ENCODE measurements at regions not wholly inside any gene's neighbourhood (a gene's known extent, or its start where the extent isn't known, plus 50 kb on each side); places are given as distances from the start of the nearest gene placed in this dataset.

GRCh38 chr11:79918846-79919245 is 478.0 kb upstream of the TENM4 start:
- no peak overlapping the region for H4K5ac ChIP-seq (ENCODE audit: insufficient read length, low read depth, low read length)
- no peak overlapping the region for H3K18ac ChIP-seq (ENCODE audit: extremely low read depth, low read length)
- H3K27ac ChIP-seq (ENCODE audit: low read depth, low read length): no peak overlapping the region
- ChIA-PET CTCF (ENCODE audit: partially characterized antibody) (interaction anchor here (1.5 kb wide), 1 partner anchor 33 kb away, joined by 3 read pairs; no protein-coding TSS in a partner anchor), POLR2A (ENCODE audit: partially characterized antibody) (no interaction called here)
- no peak overlapping the region for H4K8ac ChIP-seq (ENCODE audit: extremely low read depth, insufficient read depth, low read length)
- TF ChIP-seq SIX5 (IDR thresholded peaks at IDR 0.05; ENCODE audit: low read depth, low read length) (no peak), HDAC6 (IDR thresholded peaks at IDR 0.05; ENCODE audit: low read depth, low read length) (no peak), CHD1 (IDR thresholded peaks at IDR 0.05; ENCODE audit: low read depth, low read length) (no peak), SP4 (IDR thresholded peaks at IDR 0.05; ENCODE audit: low read length) (no peak), ATF2 (IDR thresholded peaks at IDR 0.05; ENCODE audit: low read length) (no peak)
- no peak overlapping the region for H3K4ac ChIP-seq (replicated peaks; ENCODE audit: insufficient read length, low read depth, low read length)
- H2AK5ac ChIP-seq (ENCODE audit: low read depth, low read length): no peak overlapping the region
- no peak overlapping the region for H2BK120ac ChIP-seq (replicated peaks; ENCODE audit: low read depth, low read length)
- no peak for FAIRE-seq
- no peak overlapping the region for H4K91ac ChIP-seq (replicated peaks; ENCODE audit: insufficient read length, low read length)
- no peaks in the 10 kb centered on the region for H3K9me3 ChIP-seq (ENCODE audit: insufficient read depth in 2 of 2, low read depth in 1 of 2, low read length in 1 of 2)
- H3K79me1 ChIP-seq (ENCODE audit: low read depth, low read length): no peaks in the 10 kb centered on the region
- no peak overlapping the region for H3K56ac ChIP-seq (replicated peaks; ENCODE audit: insufficient read length, low read depth, low read length)
- WGBS, 2 experiments (ENCODE audit: extremely low coverage in 1 of 2, insufficient coverage in 1 of 2, insufficient read length in 1 of 2, insufficient replicate concordance in 2 of 2, low coverage in 1 of 2, low lambda C conversion rate in 2 of 2, missing lambda C conversion rate in 1 of 2): 87% methylated on average over 1 of the region's 1 CpG; no CpG with 5 or more reads in 1 of the 2 experiments
- H2BK20ac ChIP-seq (ENCODE audit: low read length): no peak overlapping the region
- H3K23me2 ChIP-seq (ENCODE audit: low read depth, low read length): no peaks in the 10 kb centered on the region
- H2AFZ ChIP-seq (ENCODE audit: low read length): no peak overlapping the region
- no peak overlapping the region for H3K14ac ChIP-seq (ENCODE audit: insufficient read length)
- no peaks in the 10 kb centered on the region for H4K20me1 ChIP-seq (replicated peaks in 1 of 2; ENCODE audit: control insufficient read depth in 1 of 2, insufficient read depth in 2 of 2, low read length in 2 of 2)
- no peak overlapping the region for H3K4me3 ChIP-seq (ENCODE audit: extremely low read depth in 1 of 4, insufficient read depth in 2 of 4, low read depth in 3 of 4, low read length in 4 of 4)
- H3K36me3 ChIP-seq (ENCODE audit: control insufficient read depth in 2 of 4, insufficient read depth in 4 of 4, low read length in 3 of 4): no peaks in the 10 kb centered on the region
- no peaks in the 10 kb centered on the region for H3K27me3 ChIP-seq (replicated peaks in 1 of 4; ENCODE audit: control insufficient read depth in 3 of 4, extremely low read depth in 1 of 4, insufficient read depth in 3 of 4, low read length in 3 of 4)
- H3K4me2 ChIP-seq (ENCODE audit: insufficient read depth in 1 of 2, low read depth in 2 of 2, low read length in 2 of 2): no peak overlapping the region
- H2BK15ac ChIP-seq (ENCODE audit: low read length): no peak overlapping the region
- H3K4me1 ChIP-seq (replicated peaks in 1 of 4; ENCODE audit: control insufficient read depth in 3 of 4, insufficient read depth in 4 of 4, low read length in 3 of 4): no peaks in the 10 kb centered on the region
- H3K9ac ChIP-seq (replicated peaks in 1 of 4; ENCODE audit: extremely low read depth in 1 of 4, low read depth in 3 of 4, low read length in 3 of 4): no peak overlapping the region
- no peaks in the 10 kb centered on the region for H3K79me2 ChIP-seq (ENCODE audit: control insufficient read depth in 1 of 2, insufficient read depth in 2 of 2, low read length in 2 of 2)
- no peak overlapping the region for H2BK12ac ChIP-seq (ENCODE audit: low read depth, low read length)
- no peak overlapping the region for H3K23ac ChIP-seq (ENCODE audit: insufficient read length)
- DNase-seq (ENCODE audit: low read depth in 1 of 2, low spot score in 2 of 2): no peak
- H2BK5ac ChIP-seq (ENCODE audit: low read depth, low read length): no peak overlapping the region

Measured in H1 (cell line).